NCI-H146 treated with DMSO at 0.1 percent for 48 hours (cell line): ENCODE measurements at regions not wholly inside any gene's neighbourhood (a gene's known extent, or its start where the extent isn't known, plus 50 kb on each side); places are given as distances from the start of the nearest gene placed in this dataset.
"Not testable (repeated sequence)": the region's sequence is repeated elsewhere in the genome, so short reads cannot be mapped to it uniquely, and the experiment has no call there.

ENCODE experiments used
- DNase-seq: peaks from one replicate; lab custom pipeline; 2025; ENCODE audit not compliant: unreplicated experiment; lab: John Stamatoyannopoulos, UW

DNA sequence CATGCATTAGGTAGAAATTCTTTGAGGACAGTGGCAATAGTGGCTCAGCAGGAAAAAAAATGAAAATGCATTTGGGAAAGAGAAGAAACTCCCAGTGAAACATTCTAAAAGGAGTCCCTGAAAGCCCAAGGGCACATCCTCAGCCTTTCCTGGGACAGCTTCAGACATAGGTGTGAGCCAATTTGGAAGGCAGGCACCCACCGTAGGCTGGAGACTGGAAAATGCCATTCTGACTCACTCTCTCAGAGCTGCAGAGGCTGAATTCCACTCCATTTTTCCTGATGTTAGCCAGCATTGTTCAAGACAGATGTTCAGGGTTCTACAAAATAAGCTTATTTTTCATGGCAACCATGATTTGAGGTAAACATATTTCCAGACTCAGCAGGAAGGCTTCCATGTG lies 379.0 kb upstream of the FZD8 start:
- no peak for DNase-seq

- DNase-seq, result no peak
Measured at GRCh38 chr10:36019749-36020148, 377.7 kb upstream of the FZD8 start.

DNA sequence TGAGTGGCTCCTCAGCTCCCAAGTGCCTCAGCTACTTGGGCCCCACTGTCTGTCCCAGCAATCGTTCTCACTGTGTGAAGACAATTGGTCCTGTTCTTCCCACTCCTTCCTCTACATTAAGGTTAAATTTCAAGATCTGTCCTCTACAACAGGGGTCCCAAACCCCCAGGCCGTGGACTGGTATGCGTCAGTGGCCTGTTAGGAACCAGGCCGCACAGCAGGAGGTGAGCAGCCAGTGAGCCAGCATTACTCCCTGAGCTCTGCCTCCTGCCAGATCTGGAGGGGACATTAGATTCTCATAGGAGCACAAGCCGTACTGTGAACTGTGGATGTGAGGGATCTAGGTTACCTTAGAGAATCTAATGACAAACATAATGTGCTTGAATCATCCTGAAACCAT lies 376.9 kb upstream of the FZD8 start:
- DNase-seq, result no peak

- DNase-seq, result no peak
Measured at GRCh38 chr10:36017137-36017536, 375.0 kb upstream of the FZD8 start.

GRCh38 chr10:36007369-36007768 lies 365.3 kb upstream of the FZD8 start:
- no peak for DNase-seq

DNA sequence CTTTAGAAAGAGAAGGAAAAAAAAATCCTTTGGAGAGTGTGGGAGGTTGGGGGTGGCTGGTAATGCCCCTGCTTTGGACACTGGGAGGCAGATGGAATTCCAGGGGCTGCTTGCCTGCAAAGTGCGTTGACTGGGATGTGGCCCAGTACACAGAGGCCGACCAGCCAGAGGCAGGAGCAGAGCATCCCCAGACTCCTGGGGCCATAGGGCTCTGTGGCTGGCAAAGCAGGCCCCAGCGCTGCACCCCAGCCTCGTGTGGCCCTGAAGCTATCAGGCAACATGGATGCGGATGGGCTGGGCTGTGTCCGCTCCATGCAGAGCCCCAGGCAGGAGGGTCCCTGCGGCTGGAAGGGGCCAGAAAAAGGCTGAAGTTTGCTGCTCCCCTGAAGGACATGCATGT lies 361.6 kb upstream of the FZD8 start:
- DNase-seq, result no peak

GRCh38 chr10:36003031-36003600 lies 361.0 kb upstream of the FZD8 start:
- DNase-seq, result no peak

DNA sequence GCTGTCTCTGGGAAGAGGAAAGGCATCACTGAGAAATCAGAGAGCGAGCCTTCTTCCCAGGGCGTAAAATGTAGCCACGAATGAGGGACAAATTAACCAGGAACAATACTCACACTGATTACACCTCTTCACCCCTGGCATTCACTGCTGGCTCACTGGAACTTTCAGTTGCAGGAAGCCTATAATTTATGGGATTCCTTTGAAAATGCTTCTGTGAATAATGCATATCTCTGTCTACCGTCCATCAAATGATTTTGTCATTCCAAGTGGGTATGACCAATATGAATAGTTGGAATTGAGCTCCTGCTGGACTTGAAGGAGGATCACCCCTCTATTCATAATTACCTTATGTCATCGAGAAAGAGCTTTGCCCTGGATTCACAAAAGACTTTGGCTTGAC lies 360.3 kb upstream of the FZD8 start:
- DNase-seq, result no peak

GRCh38 chr10:36000754-36001153 lies 358.7 kb upstream of the FZD8 start:
- not testable (repeated sequence) for DNase-seq

GRCh38 chr10:35998026-35998425 lies 355.9 kb upstream of the FZD8 start:
- no peak for DNase-seq

DNA sequence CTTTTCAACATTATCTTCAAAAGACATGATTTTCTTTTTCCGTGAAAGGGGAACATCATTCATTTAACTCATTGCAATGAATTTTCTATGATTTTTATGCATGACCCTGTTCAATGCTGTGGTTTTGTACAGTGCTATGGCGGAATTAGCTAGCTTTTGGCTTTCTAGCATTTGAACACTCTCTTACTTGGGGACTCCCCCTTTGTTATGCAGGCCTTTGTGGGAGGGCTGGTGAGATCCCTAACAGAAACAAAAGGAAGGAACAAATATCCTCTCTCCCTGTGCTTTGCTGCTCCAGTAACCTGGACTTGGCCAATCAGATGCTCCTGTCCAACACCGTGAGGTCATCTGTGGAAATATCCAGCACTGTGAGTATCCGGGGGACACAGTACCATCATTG lies 353.4 kb upstream of the FZD8 start:
- no peak for DNase-seq

DNA sequence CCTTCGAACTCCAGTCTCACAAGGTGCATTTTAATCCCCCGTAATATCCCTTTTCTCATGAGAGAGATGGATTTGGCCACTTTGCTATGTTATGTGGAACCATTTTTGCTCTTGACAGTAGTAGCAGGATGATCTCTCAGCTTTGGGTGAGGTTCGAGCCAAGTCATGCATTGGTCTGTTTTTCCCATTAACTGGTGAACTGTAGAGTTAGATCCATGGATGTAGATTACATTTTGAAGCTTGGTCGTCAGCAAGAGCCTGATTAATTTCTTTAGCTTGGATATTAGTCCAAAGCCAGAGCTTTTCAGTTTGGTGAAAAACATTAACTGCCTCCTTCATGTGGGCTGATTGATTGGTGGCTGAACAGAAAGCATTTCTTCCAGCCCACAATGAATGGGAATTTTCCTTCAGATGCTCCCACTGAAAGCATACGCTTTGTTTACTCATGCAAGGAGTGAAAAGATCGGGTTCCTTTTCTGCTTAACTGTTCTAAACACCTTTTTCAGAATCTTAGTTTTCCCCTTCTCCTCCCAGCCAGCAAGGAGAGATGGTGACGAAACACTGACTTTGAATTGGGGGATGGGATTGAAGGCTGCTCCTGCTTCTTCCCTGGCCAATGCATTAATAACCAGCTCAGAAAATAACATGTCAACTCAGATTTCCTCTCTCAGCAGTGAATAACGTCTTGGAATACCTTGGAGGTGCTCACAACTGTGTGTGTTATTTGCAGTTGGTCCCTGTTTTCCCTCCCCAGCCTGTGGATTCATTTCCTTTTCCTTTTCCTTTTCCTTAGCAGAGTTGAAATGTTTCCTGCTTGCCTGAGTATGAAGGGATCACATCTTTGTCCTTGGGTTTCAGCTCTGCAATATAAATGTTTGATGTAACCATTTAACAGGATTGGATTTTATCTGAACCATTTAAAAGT lies 351.8 kb upstream of the FZD8 start:
- no peak for DNase-seq

DNA sequence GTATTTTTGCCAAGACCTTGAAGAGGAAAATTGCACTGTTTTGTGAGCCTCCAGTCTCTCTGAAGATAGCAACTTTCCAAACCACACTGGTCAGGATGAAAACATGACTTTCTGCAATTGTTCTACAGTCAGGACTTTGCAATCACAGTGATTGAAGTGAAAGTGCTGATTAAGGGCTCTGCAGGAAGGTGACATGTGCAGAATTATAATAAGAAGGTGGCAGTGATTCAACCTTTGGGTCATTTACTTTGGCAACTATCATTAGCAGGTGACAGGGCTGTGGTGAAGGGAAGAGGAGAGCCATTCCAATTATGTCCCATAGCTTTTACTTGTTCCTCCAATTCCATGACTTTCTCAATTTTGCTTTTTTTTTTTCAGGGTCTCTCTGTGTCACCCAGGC lies 350.0 kb upstream of the FZD8 start:
- no peak for DNase-seq

DNA sequence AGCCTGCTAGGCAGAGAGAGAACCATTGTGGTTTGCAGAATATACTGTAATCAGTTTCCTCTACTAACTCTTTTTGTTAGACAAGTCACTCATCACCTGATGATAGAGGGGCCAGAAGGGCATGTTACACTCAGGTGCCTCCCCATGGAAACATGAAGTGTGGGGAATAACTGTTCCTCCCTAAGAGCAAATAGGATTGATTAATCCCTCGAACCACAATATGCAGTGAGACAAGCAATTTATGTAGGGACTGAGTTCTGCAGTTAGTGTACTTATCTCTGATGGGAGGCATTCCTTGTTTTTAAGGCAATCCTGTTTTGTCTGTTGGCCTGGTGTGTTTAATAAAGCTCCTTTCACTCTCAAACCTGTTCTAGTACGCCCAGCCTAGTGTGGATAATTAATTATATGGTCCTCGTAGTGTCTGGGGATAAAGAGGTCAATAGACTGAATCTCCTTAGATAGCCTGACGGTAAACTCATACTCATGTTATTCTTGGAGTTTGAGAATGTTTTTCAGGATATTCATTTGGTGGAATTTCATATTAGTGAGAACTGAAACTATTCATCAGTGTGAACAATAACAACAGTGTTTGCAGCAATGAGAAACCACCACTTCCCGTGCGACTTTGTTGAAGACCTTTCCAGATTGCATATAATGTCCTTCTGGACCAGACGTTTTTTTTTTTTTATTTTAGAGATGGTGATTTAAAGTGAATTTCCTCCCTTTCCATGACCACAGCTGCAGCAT lies 344.8 kb upstream of the FZD8 start:
- no peak for DNase-seq

GRCh38 chr10:35979116-35979515 lies 337.0 kb upstream of the FZD8 start:
- no peak for DNase-seq

DNA sequence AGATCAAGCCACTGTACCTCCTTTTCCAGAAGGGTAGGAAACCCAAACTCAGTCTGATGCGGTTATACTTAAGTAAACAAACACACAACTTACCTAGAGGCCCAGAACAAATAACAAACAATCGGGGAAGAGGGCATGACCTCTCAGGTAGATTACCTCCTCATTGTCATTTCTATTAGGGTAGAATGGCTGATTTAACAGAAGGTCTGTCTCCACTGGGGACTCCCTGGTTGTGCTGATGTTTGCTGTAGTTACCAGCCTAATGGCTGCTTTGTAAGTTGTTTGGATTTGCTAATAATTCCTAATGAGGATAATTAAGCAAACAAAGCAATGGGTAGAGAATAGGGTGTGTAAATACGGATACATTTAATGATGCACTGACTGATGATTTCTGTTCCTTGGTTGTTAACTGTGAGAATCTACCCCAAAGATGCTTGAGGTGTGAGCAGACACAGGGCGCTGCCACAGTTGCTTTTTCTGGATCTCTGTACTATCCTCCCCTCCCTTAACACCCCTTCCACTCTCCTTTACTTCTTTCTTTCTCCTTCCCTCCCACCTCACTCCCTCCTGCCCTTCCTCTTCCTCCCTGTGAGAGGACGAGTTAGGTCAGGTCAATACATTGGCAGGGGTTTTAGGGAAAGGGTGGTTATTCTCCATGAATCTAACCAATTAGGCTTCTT lies 332.0 kb upstream of the FZD8 start:
- DNase-seq, result peak; percentile 40

GRCh38 chr10:35972275-35972674 lies 330.2 kb upstream of the FZD8 start:
- no peak for DNase-seq

DNA sequence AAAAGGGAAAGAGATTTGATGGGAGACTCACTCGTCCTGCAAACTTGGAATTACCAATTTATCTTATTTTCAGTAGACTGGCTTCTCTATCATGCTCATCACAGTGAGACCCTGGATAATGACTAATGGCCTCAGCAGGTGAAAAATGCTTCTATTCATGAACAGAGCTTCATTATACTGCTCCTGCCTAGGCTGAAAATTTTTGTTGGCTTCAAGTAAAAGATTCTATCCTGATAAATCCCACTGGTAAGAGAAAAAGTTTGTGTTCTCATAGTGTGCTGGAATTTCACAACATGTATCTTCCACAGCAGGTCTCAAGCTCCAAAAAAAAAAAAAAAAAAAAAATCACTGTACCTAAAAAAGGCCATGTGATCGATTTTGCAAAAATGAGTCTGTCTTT lies 329.3 kb upstream of the FZD8 start:
- no peak for DNase-seq

GRCh38 chr10:35963685-35964084 lies 321.6 kb upstream of the FZD8 start:
- DNase-seq, result no peak

- no peak for DNase-seq
Measured at GRCh38 chr10:35961501-35961900, 319.4 kb upstream of the FZD8 start.

- DNase-seq, result no peak
Measured at GRCh38 chr10:35959252-35959651, 317.2 kb upstream of the FZD8 start.
